ENCODE measurements at regions not wholly inside any gene's neighbourhood (a gene's known extent, or its start where the extent isn't known, plus 50 kb on each side); places are given as distances from the start of the nearest gene placed in this dataset.

DNA sequence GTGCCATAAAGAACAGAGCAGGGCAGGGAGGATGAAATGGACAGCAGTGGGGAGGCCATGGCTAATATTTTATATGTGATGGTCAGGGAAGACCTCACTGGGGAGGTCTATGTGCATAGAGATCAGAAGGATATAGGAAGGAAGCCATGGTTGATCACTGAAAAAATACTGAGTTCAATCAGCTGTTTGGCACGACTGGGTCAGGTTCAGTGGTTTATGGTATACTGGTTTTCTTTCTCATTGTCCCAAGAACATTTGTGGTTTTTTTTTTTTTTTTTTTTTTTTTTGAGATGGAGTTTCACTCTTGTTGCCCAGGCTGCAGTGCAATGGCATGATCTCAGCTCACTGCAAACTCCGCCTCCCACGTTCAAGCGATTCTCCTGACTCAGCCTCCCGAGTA, 78.3 kb upstream of the TIAM2 start:
- TF ChIP-seq EZH2 (IDR thresholded peaks at IDR 0.05; ENCODE audit: low read depth, low read length, severe bottlenecking) (no peak), PHF8 (conservative IDR thresholded peaks at IDR 0.05; ENCODE audit: low read depth, low read length) (no peak), KDM5A (IDR thresholded peaks at IDR 0.05; ENCODE audit: low read length) (no peak), SIN3A (conservative IDR thresholded peaks at IDR 0.05 in 1 of 2, IDR thresholded peaks at IDR 0.05 in 1 of 2; ENCODE audit: low read depth in 1 of 2, low read length in 2 of 2) (no peak), TBP (IDR thresholded peaks at IDR 0.05; ENCODE audit: low read depth, low read length) (no peak), TAF1 (IDR thresholded peaks at IDR 0.05; ENCODE audit: low read depth, low read length) (no peak), POLR2A (IDR thresholded peaks at IDR 0.05; ENCODE audit: control extremely low read depth in 1 of 2, low read depth in 2 of 2, low read length in 2 of 2) (no peak)
- TF ChIP-seq, protein P1, sequence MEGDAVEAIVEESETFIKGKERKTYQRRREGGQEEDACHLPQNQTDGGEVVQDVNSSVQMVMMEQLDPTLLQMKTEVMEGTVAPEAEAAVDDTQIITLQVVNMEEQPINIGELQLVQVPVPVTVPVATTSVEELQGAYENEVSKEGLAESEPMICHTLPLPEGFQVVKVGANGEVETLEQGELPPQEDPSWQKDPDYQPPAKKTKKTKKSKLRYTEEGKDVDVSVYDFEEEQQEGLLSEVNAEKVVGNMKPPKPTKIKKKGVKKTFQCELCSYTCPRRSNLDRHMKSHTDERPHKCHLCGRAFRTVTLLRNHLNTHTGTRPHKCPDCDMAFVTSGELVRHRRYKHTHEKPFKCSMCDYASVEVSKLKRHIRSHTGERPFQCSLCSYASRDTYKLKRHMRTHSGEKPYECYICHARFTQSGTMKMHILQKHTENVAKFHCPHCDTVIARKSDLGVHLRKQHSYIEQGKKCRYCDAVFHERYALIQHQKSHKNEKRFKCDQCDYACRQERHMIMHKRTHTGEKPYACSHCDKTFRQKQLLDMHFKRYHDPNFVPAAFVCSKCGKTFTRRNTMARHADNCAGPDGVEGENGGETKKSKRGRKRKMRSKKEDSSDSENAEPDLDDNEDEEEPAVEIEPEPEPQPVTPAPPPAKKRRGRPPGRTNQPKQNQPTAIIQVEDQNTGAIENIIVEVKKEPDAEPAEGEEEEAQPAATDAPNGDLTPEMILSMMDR (IDR thresholded peaks at IDR 0.05; ENCODE audit: control extremely low read depth in 1 of 3, insufficient read depth in 1 of 3, low read depth in 1 of 3, low read length in 3 of 3): no peak

Data from H1 (cell line).